Kidney epithelial cell (primary cell): ENCODE measurements at regions not wholly inside any gene's neighbourhood (a gene's known extent, or its start where the extent isn't known, plus 50 kb on each side); places are given as distances from the start of the nearest gene placed in this dataset.

Experiments
- DNase-seq: peaks from one replicate; pipeline ENCODE4 v3.0.0-alpha.2; 2010; ENCODE audit warnings: low read depth
- H3K27me3 ChIP-seq: 2 replicates; pipeline ENCODE4 v1.6.0; 2011; ENCODE audit warnings: low read length; ENCODE audit not compliant: control insufficient read depth, insufficient read depth
- H3K36me3 ChIP-seq: 2 replicates; pipeline ENCODE4 v1.5.1; 2011; ENCODE audit warnings: low read length; ENCODE audit not compliant: control insufficient read depth, insufficient read depth
- H3K4me3 ChIP-seq: 2 replicates; pipeline ENCODE4 v1.5.1; 2011; ENCODE audit warnings: low read depth, mild to moderate bottlenecking, control low read depth, low read length
- CTCF ChIP-seq: IDR thresholded peaks from 2 replicates; pipeline ENCODE4 v1.5.1; 2011; ENCODE audit warnings: mild to moderate bottlenecking, moderate library complexity, low read length, control low read depth, inconsistent platforms; ENCODE audit not compliant: insufficient read depth, poor library complexity, severe bottlenecking

GRCh38 chr2:9681427-9681817, 50.6 kb upstream of the YWHAQ start:
- H3K4me3 ChIP-seq, result no peak overlapping the region
- no peak for DNase-seq
- no peaks in the 10 kb centered on the region for H3K36me3 ChIP-seq
- no peaks in the 10 kb centered on the region for H3K27me3 ChIP-seq
- no peak for TF ChIP-seq CTCF

GRCh38 chr2:9685637-9686036, 54.8 kb upstream of the YWHAQ start:
- H3K4me3 ChIP-seq, result no peak overlapping the region
- no peak for DNase-seq
- H3K36me3 ChIP-seq, result no peaks in the 10 kb centered on the region

GRCh38 chr2:9686061-9686460, 55.3 kb upstream of the YWHAQ start:
- DNase-seq, result no peak
- TF ChIP-seq CTCF, result no peak
- no peaks in the 10 kb centered on the region for H3K36me3 ChIP-seq
- no peak overlapping the region for H3K4me3 ChIP-seq
- no peaks in the 10 kb centered on the region for H3K27me3 ChIP-seq

More at GRCh38 chr2:9685637-9686036, 54.8 kb upstream of the YWHAQ start:
- TF ChIP-seq CTCF, result no peak
- H3K27me3 ChIP-seq, result no peaks in the 10 kb centered on the region

GRCh38 chr2:9690252-9690651, 59.5 kb upstream of the YWHAQ start:
- Histone ChIP-seq H3K27me3 (no peaks in the 10 kb centered on the region), H3K36me3 (no peaks in the 10 kb centered on the region), H3K4me3 (no peak overlapping the region)
- DNase-seq, result no peak
- no peak for TF ChIP-seq CTCF

GRCh38 chr2:9690716-9691498, 60.1 kb upstream of the YWHAQ start:
- no peak for DNase-seq
- Histone ChIP-seq H3K36me3 (no peaks in the 10 kb centered on the region), H3K27me3 (no peaks in the 10 kb centered on the region), H3K4me3 (no peak overlapping the region)
- TF ChIP-seq CTCF, result no peak
